ENCODE measurements at regions not wholly inside any gene's neighbourhood (a gene's known extent, or its start where the extent isn't known, plus 50 kb on each side); places are given as distances from the start of the nearest gene placed in this dataset.

DNA sequence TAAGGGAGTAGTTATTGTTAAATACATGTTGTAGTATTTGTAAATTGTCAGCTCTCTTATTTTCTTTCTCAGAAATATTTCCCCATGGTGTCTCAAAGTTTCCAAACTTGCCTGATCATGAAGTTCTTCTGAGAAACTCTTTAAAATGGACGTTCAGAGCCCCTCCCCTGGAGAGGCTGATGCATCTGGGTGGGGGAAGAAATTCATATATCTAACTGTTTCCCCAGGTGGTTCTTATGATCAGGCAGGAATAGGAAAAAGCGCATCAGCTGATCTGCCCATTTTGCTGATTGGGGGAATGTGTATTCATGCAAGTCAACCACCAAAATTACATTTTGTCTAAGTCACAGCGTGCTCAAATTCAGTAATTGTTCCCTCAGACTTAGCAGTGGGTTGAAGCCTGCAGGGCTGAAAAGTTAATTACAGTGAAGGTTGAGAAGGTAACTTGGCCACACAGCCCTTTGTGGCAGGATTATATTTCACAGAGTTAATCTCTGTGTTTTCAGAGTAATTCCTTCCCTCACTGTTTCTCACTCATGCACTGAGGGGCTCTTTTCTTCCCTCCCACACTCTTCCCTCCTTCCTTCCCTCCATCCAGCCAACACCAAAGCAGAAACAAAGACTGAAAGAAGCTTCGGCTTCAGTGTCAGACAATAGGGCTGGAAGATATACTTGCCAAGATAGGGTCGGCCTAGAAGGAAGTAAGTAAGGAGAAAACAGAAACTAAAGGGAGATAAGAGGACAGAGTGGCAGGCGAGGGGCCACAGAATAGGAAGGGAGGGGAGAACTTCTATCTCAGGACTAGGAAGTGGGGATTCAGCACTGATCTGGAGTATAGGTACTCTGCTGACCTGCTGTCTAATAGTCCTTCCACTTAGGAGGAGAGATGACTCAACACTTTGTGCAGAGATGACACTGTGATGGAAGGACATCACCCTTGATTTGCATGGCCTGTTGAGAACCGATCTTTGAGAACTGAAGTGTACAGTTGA is 50.5 kb upstream of the STARD3NL start:
- Histone ChIP-seq H3K27me3 (ENCODE audit: control insufficient read depth in 3 of 3, insufficient read depth in 3 of 3, low read depth in 1 of 3, low read length in 3 of 3) (no peaks in the 10 kb centered on the region), H3K4me2 (ENCODE audit: insufficient read depth, low read length, poor library complexity, severe bottlenecking) (no peak overlapping the region), H3K27ac (replicated peaks; ENCODE audit: low read length) (no peak overlapping the region), H3K23ac (ENCODE audit: low read depth, low read length, poor library complexity) (no peak overlapping the region), H2BK5ac (ENCODE audit: low read length) (no peak overlapping the region), H3K9me3 (replicated peaks in 1 of 2; ENCODE audit: control insufficient read depth in 2 of 2, insufficient read depth in 1 of 2, low read depth in 1 of 2, low read length in 2 of 2) (no peaks in the 10 kb centered on the region), H2BK120ac (ENCODE audit: low read depth, low read length) (no peak overlapping the region), H2AFZ (ENCODE audit: low read length) (no peak overlapping the region), H3K79me1 (ENCODE audit: low read depth, low read length) (no peaks in the 10 kb centered on the region), H3K36me3 (replicated peaks in 1 of 2; ENCODE audit: control insufficient read depth in 2 of 2, insufficient read depth in 2 of 2, low read length in 2 of 2) (no peaks in the 10 kb centered on the region), H3K9ac (ENCODE audit: low read depth, low read length, poor library complexity) (no peak overlapping the region), H4K91ac (ENCODE audit: low read depth, low read length, poor library complexity) (no peak overlapping the region), H3K14ac (ENCODE audit: low read length) (no peak overlapping the region), H3K4me1 (ENCODE audit: control insufficient read depth in 2 of 2, insufficient read depth in 1 of 2, low read depth in 1 of 2, low read length in 2 of 2) (peaks cover 0 to 2% of the 10 kb centered on the region in 2 donors), H3K18ac (ENCODE audit: low read length) (no peak overlapping the region), H2BK15ac (ENCODE audit: low read length) (no peak overlapping the region), H2BK12ac (ENCODE audit: low read length) (no peak overlapping the region), H3K4me3 (ENCODE audit: low read length in 2 of 2) (no peak overlapping the region), H3K4ac (ENCODE audit: low read length) (no peak overlapping the region), H2AK5ac (ENCODE audit: low read depth, low read length) (no peak overlapping the region), H4K8ac (ENCODE audit: low read depth, low read length) (no peak overlapping the region)
- WGBS, 2 donors (ENCODE audit: extremely low coverage in 2 of 2, insufficient read length in 2 of 2, insufficient replicate concordance in 1 of 2), result no CpG with 5 or more reads among the region's 7 CpGs
- no peak for DNase-seq (ENCODE audit: low spot score)

All from neuronal stem cell (in vitro differentiated cells).